A549 (cell line): ENCODE measurements at regions not wholly inside any gene's neighbourhood (a gene's known extent, or its start where the extent isn't known, plus 50 kb on each side); places are given as distances from the start of the nearest gene placed in this dataset.

ENCODE experiments used
- ATAC-seq, 2 experiments: fragments of 200-7000 bp in 1 of 2; fragments of >200 bp in 1 of 2; cut with Nextera tagmentation in 1 of 2; cut with Tn5 transposase in 1 of 2; 3 replicates each; pipeline versions ENCODE4 v1.8.0 to v1.9.1; 2018 to 2020; ENCODE audit warnings: mild to moderate bottlenecking in 1 of 2, moderate library complexity in 1 of 2
- CTCF ChIA-PET: fragments of 300-600 bp; sonication (Branson Sonifier 250); formaldehyde crosslinking; extraction: SDS; loops from one replicate; lab custom pipeline; 2021; ENCODE audit warnings: antibody characterized with exemption, inconsistent platforms; lab: Yijun Ruan, JAX
- POLR2A ChIA-PET: fragments of 350-600 bp; formaldehyde crosslinking; extraction: SDS; loops from one replicate; lab custom pipeline; 2021; ENCODE audit warnings: antibody characterized with exemption, inconsistent platforms; lab: Yijun Ruan, JAX
- DNase-seq, 2 experiments: peaks; one replicate each; pipeline versions ENCODE4 v3.0.0 to v3.0.0-alpha.2; 2011 to 2016; ENCODE audit warnings: low read depth in 1 of 2, low spot score in 1 of 2
- FAIRE-seq: peaks from 2 replicates; lab custom pipeline; 2011; peaks lifted over from hg19 to GRCh38; lab: Jason Lieb, UNC
- H3K27ac ChIP-seq, 2 experiments: fragments of >200 bp; sonication (Bioruptor Twin); formaldehyde crosslinking; 3 replicates each; pipeline ENCODE4 v1.5.1; 2016 to 2017
- H3K4me1 ChIP-seq: fragments of >200 bp; sonication (Bioruptor Twin); formaldehyde crosslinking; 3 replicates; pipeline ENCODE4 v1.6.1; 2016
- H3K4me2 ChIP-seq: fragments of >200 bp; sonication (Bioruptor Twin); formaldehyde crosslinking; 3 replicates; pipeline ENCODE4 v1.6.1; 2016
- H3K4me3 ChIP-seq: fragments of >200 bp; sonication (Bioruptor Twin); formaldehyde crosslinking; 3 replicates; pipeline ENCODE4 v1.5.1; 2016
- H3K9me3 ChIP-seq: fragments of >200 bp; sonication (Bioruptor Twin); formaldehyde crosslinking; 3 replicates; pipeline ENCODE4 v1.6.1; 2016
- BHLHE40 ChIP-seq: IDR thresholded peaks from 2 replicates; pipeline ENCODE4 v1.6.1; 2012; ENCODE audit warnings: low read depth, low read length, inconsistent platforms
- CBX2 ChIP-seq: fragments of 200-600 bp; sonication (generic); IDR thresholded peaks from 2 replicates; pipeline ENCODE4 v1.6.1; 2016; ENCODE audit warnings: low read depth, mild to moderate bottlenecking, borderline replicate concordance
- CBX8 ChIP-seq: fragments of 200-600 bp; sonication (generic); IDR thresholded peaks from 2 replicates; pipeline ENCODE4 v1.6.1; 2016
- EHMT2 ChIP-seq: fragments of 200-600 bp; sonication (generic); IDR thresholded peaks from 2 replicates; pipeline ENCODE4 v1.6.1; 2016; ENCODE audit warnings: antibody characterized with exemption, low read depth, mild to moderate bottlenecking, moderate library complexity
- FOSB ChIP-seq: fragments of 250-450 bp; sonication (Bioruptor Pico); IDR thresholded peaks from 2 replicates; pipeline ENCODE4 v1.5.0; 2020; ENCODE audit warnings: mild to moderate bottlenecking, moderate library complexity
- FOSL2 ChIP-seq, 2 experiments: fragments of 450-650 bp in 1 of 2; fragments of >200 bp in 1 of 2; sonication (Bioruptor Twin) in 1 of 2; formaldehyde crosslinking; IDR thresholded peaks; 2 replicates each; pipeline versions ENCODE4 v1.5.0 to v1.6.1; 2016 to 2020; ENCODE audit warnings: mild to moderate bottlenecking in 1 of 2, moderate library complexity in 1 of 2
- HDAC2 ChIP-seq: fragments of 200-600 bp; sonication (generic); IDR thresholded peaks from 2 replicates; pipeline ENCODE4 v1.6.1; 2016
- HOXA7 ChIP-seq: fragments of 250-450 bp; sonication (Bioruptor Pico); IDR thresholded peaks from 2 replicates; pipeline ENCODE4 v1.5.0; 2020; ENCODE audit warnings: mild to moderate bottlenecking, moderate library complexity
- JUN ChIP-seq, 2 experiments: fragments of >200 bp; sonication (Bioruptor Twin); formaldehyde crosslinking; IDR thresholded peaks; 2 replicates in 1 of 2; 3 replicates in 1 of 2; pipeline ENCODE4 v1.6.1; 2016 to 2017
- KDM1A ChIP-seq: fragments of 200-600 bp; sonication (generic); IDR thresholded peaks from 2 replicates; pipeline ENCODE4 v1.6.1; 2016; ENCODE audit warnings: low read depth, mild to moderate bottlenecking
- KDM5A ChIP-seq: fragments of 200-600 bp; sonication (generic); IDR thresholded peaks from 2 replicates; pipeline ENCODE4 v1.6.1; 2016; ENCODE audit warnings: antibody characterized with exemption, mild to moderate bottlenecking
- MYC ChIP-seq: IDR thresholded peaks from 2 replicates; pipeline ENCODE4 v1.6.1; 2012; ENCODE audit warnings: mild to moderate bottlenecking, inconsistent platforms, low read length, improper control_type of control experiment, borderline replicate concordance
- NPAS2 ChIP-seq: fragments of 250-450 bp; sonication (Bioruptor Pico); IDR thresholded peaks from 2 replicates; pipeline ENCODE4 v1.8.0; 2022; ENCODE audit warnings: mild to moderate bottlenecking, moderate library complexity, borderline replicate concordance
- NR3C1 ChIP-seq: fragments of >200 bp; sonication (Bioruptor Twin); formaldehyde crosslinking; IDR thresholded peaks from 3 replicates; pipeline ENCODE4 v1.6.1; 2017
- RAD21 ChIP-seq, 2 experiments: fragments of >200 bp in 1 of 2; sonication (Bioruptor Twin) in 1 of 2; formaldehyde crosslinking in 1 of 2; IDR thresholded peaks in 1 of 2; conservative IDR thresholded peaks in 1 of 2; 2 replicates in 1 of 2; 3 replicates in 1 of 2; pipeline ENCODE4 v1.6.1; 2012 to 2018; ENCODE audit warnings: inconsistent platforms in 1 of 2
- RARB ChIP-seq: fragments of 250-450 bp; sonication (Bioruptor Pico); IDR thresholded peaks from 2 replicates; pipeline ENCODE4 v1.8.0; 2021; ENCODE audit warnings: mild to moderate bottlenecking, moderate library complexity
- RCOR1 ChIP-seq: fragments of 150-350 bp; IDR thresholded peaks from 2 replicates; pipeline ENCODE4 v1.6.1; 2014; ENCODE audit warnings: antibody characterized with exemption, low read length, low read depth
- REST ChIP-seq: fragments of 200-600 bp; sonication (generic); IDR thresholded peaks from 2 replicates; pipeline ENCODE4 v1.6.1; 2016; ENCODE audit warnings: antibody characterized with exemption, mild to moderate bottlenecking, moderate library complexity
- TP53 ChIP-seq: fragments of 250-450 bp; sonication (Bioruptor Pico); IDR thresholded peaks from 2 replicates; pipeline ENCODE4 v1.5.0; 2021; ENCODE audit warnings: mild to moderate bottlenecking, moderate library complexity
- USF2 ChIP-seq: fragments of 450-650 bp; IDR thresholded peaks from 2 replicates; pipeline ENCODE4 v1.6.1; 2014; ENCODE audit warnings: antibody characterized with exemption
- ZSCAN20 ChIP-seq: fragments of 250-450 bp; sonication (Bioruptor Pico); IDR thresholded peaks from 2 replicates; pipeline ENCODE4 v1.8.0; 2022; ENCODE audit warnings: mild to moderate bottlenecking, moderate library complexity
- WGBS: methylation state at CpG from one replicate; pipeline ENCODE4 v1.1.6; 2017; ENCODE audit errors: missing lambda C conversion rate; 5-methylcytosine and 5-hydroxymethylcytosine counted together
- TF ChIP-seq, protein P1 (sequence below): fragments of 150-350 bp; IDR thresholded peaks from 2 replicates; pipeline ENCODE4 v1.6.1; 2014; ENCODE audit warnings: low read depth, mild to moderate bottlenecking, low read length
- TF ChIP-seq, protein P2 (sequence below): fragments of >200 bp; sonication (Bioruptor Twin); formaldehyde crosslinking; IDR thresholded peaks from 3 replicates; pipeline ENCODE4 v1.6.1; 2016

GRCh38 chr18:73696698-73697097 lies 450.9 kb downstream of the FBXO15 start:
- POLR2A ChIA-PET = no interaction called here
- CTCF ChIA-PET = no interaction called here

GRCh38 chr18:73696171-73696570 lies 451.5 kb downstream of the FBXO15 start:
- POLR2A ChIA-PET = no interaction called here
- Histone ChIP-seq H3K4me2 (no peak overlapping the region), H3K9me3 (no peaks in the 10 kb centered on the region), H3K4me1 (no peaks in the 10 kb centered on the region), H3K27ac (no peak overlapping the region), H3K4me3 (no peak overlapping the region)
- 67% methylated on average over 3 of the region's 3 CpGs for WGBS
- no peak for FAIRE-seq
- DNase-seq = no peak
- TF ChIP-seq KDM1A (no peak), FOSL2 (IDR thresholded peaks at IDR 0.05) (no peak), FOSL2 (CRISPR knock-in tag; IDR thresholded peaks at IDR 0.05) (no peak), HOXA7 (CRISPR knock-in tag) (no peak), FOSB (CRISPR knock-in tag) (no peak), CBX2 (no peak), JUN (IDR thresholded peaks at IDR 0.05) (no peak), NPAS2 (CRISPR knock-in tag) (no peak), BHLHE40 (no peak), CBX8 (no peak), REST (no peak), HDAC2 (no peak), RCOR1 (no peak), KDM5A (no peak), NR3C1 (no peak), RAD21 (conservative IDR thresholded peaks at IDR 0.05 in 1 of 2, IDR thresholded peaks at IDR 0.05 in 1 of 2) (no peak), USF2 (no peak), ZSCAN20 (CRISPR knock-in tag) (no peak), EHMT2 (no peak), MYC (no peak)
- TF ChIP-seq, protein P1, sequence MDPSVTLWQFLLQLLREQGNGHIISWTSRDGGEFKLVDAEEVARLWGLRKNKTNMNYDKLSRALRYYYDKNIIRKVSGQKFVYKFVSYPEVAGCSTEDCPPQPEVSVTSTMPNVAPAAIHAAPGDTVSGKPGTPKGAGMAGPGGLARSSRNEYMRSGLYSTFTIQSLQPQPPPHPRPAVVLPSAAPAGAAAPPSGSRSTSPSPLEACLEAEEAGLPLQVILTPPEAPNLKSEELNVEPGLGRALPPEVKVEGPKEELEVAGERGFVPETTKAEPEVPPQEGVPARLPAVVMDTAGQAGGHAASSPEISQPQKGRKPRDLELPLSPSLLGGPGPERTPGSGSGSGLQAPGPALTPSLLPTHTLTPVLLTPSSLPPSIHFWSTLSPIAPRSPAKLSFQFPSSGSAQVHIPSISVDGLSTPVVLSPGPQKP = no peak
- no peak for ATAC-seq
- CTCF ChIA-PET = no interaction called here

More at GRCh38 chr18:73696698-73697097, 450.9 kb downstream of the FBXO15 start:
- H3K4me3 ChIP-seq = no peak overlapping the region
- no peak overlapping the region for H3K4me2 ChIP-seq
- no peak for TF ChIP-seq TP53 (CRISPR knock-in tag)
- no peak for TF ChIP-seq EHMT2
- TF ChIP-seq, protein P2, sequence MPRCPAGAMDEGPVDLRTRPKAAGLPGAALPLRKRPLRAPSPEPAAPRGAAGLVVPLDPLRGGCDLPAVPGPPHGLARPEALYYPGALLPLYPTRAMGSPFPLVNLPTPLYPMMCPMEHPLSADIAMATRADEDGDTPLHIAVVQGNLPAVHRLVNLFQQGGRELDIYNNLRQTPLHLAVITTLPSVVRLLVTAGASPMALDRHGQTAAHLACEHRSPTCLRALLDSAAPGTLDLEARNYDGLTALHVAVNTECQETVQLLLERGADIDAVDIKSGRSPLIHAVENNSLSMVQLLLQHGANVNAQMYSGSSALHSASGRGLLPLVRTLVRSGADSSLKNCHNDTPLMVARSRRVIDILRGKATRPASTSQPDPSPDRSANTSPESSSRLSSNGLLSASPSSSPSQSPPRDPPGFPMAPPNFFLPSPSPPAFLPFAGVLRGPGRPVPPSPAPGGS = no peak
- no peak for TF ChIP-seq RARB (CRISPR knock-in tag)
- TF ChIP-seq KDM5A = no peak
- no peak for TF ChIP-seq REST
- FAIRE-seq (no peak), DNase-seq (no peak), ATAC-seq (no peak)
- 83% methylated on average over 1 of the region's 1 CpG for WGBS
- H3K27ac ChIP-seq = no peak overlapping the region
- no peaks in the 10 kb centered on the region for H3K4me1 ChIP-seq
- H3K9me3 ChIP-seq = no peaks in the 10 kb centered on the region
